GM19397 (cell line): ENCODE measurements at regions not wholly inside any gene's neighbourhood (a gene's known extent, or its start where the extent isn't known, plus 50 kb on each side); places are given as distances from the start of the nearest gene placed in this dataset.

Experiments used
- ATAC-seq: cut with Tn5 transposase; IDR thresholded peaks from one replicate; pipeline ENCODE4 v1.9.1; 2021; ENCODE audit warnings: mild to moderate bottlenecking, moderate library complexity; ENCODE audit not compliant: unreplicated experiment

DNA sequence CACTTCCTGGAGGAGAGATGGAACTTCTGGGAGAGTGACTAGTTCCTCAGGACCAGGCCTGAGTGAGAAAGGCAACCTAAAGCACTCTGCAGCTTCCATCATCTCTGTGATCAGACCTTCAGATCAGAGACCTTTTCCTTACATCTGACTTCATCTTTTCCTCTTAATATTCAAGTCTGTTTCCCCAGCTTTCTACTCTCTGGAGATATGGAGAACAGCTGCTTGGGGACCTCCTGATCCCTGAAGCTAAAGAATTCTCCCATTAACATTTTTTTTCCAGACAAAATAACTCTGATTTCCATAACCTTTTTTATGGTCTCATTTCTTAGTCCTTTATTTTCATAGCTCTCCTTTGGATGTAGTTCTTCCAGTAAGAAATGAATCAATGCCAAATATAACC, 133.4 kb upstream of the FNDC3A start:
- no peak for ATAC-seq

GRCh38 chr13:48843630-48844380, 131.9 kb upstream of the FNDC3A start:
- no peak for ATAC-seq

- ATAC-seq, result no peak
Measured at GRCh38 chr13:48844676-48845075, 131.0 kb upstream of the FNDC3A start.

- ATAC-seq, result no peak
Measured at GRCh38 chr13:48849515-48849914, 126.2 kb upstream of the FNDC3A start.

DNA sequence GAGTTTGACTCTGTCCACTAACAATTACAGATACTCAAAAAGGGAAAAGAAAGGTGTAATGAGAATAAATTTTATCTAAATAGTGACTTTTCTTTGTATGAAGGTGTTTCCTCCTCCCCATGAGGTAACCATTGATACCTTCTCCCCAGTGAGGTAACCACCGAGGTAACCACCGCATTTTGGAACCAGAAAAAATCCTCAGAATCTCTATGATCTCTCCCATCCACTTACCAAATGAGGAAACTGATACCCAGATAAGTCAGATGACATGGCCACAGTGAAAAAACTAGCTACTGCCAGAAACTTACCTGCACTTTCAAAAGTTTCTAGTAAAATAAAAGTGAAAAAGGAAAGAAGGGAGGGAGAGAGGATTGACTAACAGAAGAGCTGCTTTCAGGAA, 124.0 kb upstream of the FNDC3A start:
- no peak for ATAC-seq

DNA sequence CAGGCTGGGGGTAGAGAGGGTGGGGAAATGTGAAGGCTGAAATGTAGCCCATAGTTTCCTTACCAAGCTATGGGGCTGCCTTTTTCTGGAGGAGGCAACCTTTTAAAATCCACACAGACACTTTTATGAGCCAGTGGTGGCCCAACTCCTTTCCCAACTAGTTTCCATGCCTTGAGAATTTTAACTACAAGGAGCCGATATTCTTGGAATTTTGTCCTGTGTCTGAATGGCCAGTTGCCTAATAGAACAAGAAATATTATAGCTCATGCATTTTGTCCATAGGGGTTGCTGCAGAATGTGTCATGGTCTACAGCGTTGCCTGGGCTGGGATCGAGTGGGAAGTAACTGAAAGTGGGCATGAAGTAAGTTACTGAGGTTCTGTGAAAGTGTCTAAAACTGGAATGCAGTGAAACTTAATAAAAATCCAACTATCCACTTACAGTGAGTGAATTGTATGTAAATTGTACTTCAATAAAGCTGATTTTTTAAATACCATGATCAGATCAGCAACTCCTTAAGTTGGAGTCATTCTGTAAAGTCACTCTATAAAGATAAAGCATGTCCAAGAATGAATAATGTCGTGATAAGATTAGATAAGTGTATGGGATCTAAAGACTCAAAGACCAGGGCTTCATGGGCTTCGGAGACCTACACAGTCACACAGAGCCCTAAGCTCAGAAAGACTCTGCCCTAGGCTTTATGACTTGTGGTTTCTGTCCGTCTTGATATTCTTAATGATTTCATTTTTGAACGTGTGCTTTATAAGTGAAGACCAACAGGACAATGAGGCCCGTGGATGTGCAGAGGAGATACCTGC, 122.6 kb upstream of the FNDC3A start:
- ATAC-seq, result no peak

DNA sequence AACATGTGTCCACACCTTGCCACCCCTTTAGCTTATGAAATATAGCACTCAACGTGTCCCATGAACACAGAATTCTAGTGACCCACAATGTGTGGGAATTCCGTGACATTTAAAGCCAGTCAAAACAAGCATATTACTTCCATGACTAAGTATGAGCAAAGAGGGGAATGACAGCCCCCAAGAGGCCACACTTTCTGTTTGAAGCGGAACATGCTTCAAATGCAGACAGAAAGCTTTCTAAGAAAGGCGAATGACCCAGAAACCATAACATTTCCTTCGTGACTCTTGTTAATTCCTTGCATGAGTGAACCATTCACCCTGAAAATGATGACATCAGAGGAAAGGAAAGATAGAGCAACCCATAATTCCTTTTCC, 122.0 kb upstream of the FNDC3A start:
- no peak for ATAC-seq

DNA sequence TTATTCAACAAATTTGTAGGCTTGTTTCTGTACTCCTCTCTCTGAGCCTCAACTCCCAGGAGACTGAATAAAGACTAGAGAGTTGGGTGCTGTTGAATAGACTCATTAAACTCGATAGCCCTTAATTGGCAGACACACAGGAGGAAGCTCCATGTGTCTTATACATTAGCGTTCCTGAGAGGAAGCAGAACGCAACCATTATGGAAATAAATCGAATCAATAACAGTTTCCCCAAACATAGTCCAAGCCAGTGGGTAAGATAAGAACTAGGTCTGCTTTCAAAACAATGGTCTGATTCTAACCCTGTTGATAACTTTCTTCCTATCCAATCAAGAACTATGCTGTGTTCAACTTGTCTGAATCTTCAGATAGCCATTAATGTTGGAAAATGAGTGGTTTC, 118.1 kb upstream of the FNDC3A start:
- ATAC-seq, result no peak

DNA sequence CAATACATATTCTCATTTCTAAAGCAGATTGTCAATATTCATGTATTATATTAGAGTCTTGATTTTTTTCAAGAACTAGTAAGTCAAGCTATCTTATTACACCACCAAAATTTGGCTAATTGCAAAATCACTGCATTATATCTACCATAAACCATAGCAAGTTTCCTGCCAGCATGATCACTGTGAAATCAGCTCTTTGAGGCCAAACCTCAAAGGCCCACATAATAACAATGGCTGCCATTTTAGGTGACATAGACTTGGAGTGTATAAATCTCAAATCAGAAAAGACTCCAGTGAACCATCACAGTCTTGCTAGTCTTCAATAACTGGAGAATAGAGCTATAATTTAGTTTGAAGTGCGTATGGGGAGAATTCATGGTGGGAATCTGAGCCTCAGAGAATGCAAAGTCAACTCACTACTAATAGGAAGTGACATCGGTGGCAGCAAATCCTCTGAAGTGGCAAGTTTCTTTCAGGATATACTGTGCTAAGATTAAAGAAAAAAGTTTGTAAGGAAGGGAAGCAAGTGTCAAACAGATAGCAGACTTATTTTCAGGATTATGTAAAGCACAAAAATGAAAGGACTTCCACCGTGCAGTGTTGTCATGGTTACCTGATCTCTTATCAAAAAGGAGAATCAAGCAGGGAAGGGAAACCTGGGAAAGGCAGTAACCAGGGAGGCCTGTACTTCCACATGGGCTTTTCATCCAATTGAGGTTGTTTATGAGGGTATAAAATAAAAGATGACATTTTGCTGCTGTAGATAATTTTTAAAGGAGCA, 117.4 kb upstream of the FNDC3A start:
- no peak for ATAC-seq

GRCh38 chr13:48859272-48860105, 116.2 kb upstream of the FNDC3A start:
- no peak for ATAC-seq

GRCh38 chr13:48860364-48860763, 115.3 kb upstream of the FNDC3A start:
- ATAC-seq, result no peak

GRCh38 chr13:48862572-48862971, 113.1 kb upstream of the FNDC3A start:
- ATAC-seq, result no peak

GRCh38 chr13:48864100-48864499, 111.6 kb upstream of the FNDC3A start:
- no peak for ATAC-seq

DNA sequence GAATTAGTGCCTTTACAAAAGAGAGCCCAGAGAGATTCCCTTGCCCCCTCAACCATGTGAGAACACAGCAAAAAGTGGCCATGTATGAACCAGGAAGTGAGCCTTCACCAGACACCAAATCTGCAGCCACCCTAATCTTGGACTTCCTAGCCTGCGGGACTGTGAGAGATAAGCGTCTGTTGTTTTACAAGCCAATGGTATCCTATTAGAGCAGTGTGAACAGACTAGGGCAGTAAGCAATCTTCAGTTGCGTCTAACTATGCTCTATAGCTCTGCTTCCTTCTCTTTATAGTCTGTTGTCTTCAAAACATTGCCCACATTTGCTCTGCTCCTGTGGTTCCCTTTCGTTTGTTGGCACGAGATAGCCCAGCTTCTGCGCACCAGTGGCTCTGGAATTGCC, 109.5 kb upstream of the FNDC3A start:
- no peak for ATAC-seq

- ATAC-seq, result no peak
Measured at GRCh38 chr13:48873081-48873480, 102.6 kb upstream of the FNDC3A start.

DNA sequence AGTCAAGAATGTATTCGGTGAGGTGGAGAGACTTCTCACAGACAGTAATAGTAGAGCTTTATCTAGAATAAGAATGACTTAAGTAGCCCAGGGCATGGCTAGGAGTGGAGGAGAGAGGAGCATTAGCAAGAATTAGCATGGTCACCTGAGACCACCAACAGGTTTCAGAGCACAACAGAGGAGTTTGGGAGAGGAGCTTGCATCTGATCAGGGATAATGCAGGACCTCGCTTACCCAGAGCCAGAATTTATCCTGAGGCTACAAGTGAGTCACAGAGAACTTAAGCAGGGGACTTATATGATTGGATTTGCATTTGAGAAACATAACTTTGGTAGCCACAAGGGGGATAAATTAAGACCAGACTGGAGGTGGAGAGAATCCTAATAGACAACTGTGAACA, 102.1 kb upstream of the FNDC3A start:
- ATAC-seq, result no peak

DNA sequence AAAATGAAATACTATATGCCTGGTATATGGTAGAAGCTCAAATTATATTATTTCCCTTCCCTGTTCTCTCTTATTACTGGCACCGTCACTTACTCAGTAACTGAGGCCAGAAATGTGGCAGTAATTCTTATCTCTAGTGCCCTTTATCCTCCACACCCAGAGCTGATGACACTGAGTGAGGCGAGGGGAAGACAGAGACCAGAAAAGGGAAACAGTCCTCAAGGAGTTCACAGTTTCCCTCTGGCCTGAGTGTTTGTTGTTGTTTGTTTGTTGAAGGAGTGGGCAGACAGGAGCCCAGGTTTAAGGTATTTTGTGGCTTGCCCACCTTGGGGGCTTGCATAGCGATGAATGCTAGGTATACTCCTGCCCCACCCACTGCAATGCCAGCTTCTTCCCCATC, 101.5 kb upstream of the FNDC3A start:
- ATAC-seq, result no peak

- ATAC-seq, result no peak
Measured at GRCh38 chr13:48875047-48875446, 100.7 kb upstream of the FNDC3A start.

DNA sequence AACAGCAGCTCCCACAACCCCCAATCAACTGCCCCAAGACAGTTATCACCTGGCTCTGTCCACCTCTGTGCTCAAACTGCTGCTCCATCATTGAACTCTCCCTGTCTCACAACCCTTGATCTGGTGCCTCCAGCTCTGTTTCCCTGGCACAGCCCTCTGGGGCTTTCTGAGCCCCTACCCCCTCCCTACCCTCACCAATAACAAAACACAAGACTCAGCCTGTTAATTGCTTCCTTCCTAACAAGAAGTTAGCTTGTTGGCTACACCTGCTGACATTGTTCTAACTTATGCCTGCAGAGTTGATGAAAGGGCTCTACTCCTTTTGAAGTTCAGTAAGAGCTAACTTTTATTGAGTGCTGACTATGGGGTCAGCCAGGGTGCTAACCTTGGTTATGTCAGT, 99.4 kb upstream of the FNDC3A start:
- ATAC-seq, result no peak

- ATAC-seq, result no peak
Measured at GRCh38 chr13:48879432-48879831, 96.3 kb upstream of the FNDC3A start.

GRCh38 chr13:48879854-48880253, 95.9 kb upstream of the FNDC3A start:
- ATAC-seq, result no peak
